ENCODE measurements at regions not wholly inside any gene's neighbourhood (a gene's known extent, or its start where the extent isn't known, plus 50 kb on each side); places are given as distances from the start of the nearest gene placed in this dataset.

DNA sequence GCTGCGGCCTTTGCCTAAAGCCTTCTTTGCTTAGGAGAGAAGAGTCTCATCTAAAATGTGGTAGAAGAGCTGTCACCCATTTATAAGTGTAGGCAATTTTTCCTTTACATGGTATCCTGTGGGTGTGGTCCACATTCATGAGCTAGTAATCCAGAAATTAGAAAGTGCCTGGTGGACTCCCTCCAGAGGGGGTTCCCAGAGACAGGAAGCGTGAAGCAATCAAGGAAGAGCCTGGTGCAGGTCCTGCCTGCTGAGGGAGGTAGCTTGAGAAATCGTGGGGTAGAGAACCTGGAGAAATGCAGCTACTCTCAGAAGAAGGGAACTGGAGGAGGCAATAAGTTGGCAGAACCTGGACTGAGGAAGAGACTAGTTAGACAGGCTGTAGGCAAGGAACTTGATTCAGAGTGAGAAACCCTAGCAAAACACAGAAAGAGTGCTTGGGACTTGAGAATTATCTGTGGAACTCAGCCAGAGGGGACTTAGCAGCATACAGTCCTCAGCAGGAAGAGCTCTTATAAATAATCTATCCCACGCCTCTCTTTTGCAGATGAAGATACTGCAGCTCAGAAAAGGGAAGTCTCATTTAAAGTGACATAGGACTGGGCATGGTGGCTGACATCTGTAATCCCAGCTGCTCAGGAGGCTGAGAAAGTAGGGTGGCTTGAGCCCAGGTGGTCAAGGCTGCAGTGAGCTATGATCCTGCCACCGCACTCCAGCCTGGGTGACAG is 182.4 kb upstream of the CCND2 start:
- DNase-seq = peak; percentile 87

DNA sequence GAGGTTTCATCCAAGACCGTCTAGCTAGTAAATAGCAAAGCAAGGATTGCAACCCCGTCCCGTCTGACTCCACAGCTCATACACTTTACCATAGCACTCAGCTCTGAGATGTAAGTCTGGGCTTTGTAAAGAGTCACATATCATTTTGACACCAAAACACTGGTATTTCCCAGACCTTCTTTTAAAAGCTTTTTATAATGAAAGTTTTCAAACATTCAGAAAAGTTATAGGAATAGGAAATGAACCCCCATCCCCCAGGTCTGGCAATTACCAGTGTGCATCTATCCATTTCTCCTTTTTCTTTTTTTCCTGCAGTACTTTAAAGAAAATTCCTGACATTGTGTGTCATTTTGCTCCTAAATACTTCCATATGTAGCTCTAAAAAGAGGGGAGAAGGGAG is 183.6 kb upstream of the CCND2 start:
- no peak for DNase-seq

DNA sequence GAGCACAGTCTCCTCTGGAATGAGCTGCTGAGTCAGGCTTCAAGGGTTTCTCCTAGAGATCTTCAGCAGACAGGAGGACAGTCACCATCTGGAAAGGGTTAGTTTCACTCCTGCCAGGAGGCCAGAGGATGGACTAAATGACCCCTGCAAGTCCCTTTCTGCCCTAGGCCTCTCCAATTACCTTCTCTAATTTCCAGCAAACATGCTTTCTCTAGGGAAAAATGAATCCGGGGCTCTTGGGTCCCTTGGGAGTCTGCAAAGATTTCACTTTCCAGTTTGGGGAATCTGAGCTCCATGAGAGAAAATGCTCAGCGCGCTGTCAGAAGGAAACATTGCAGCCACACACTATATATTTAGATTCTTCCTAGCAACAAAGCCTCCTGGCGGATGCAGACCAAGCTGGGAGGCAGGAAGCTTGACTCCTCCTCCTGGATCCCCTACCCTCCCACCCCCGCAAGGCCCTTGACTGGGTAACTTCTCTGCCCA is 184.4 kb upstream of the CCND2 start:
- no peak for DNase-seq

DNA sequence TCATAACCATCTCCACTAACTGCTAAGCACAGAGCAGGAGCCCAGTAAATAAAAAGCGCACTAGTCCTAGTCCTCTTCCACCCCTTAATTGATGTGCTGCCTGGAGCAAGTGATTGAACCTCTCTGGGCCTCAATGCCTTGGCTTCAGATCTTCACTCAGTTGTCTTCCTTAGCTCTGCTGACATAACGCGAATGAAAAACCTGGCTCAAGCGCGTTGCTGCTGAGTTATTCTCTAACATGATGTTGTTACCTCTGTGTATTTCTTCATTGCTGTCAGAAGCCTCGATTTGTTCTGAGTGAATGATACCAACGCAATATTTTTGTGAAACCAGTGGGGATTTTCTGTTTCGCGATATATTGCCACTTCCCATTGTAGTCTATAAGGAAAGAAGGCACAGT is 185.1 kb upstream of the CCND2 start:
- no peak for DNase-seq

DNA sequence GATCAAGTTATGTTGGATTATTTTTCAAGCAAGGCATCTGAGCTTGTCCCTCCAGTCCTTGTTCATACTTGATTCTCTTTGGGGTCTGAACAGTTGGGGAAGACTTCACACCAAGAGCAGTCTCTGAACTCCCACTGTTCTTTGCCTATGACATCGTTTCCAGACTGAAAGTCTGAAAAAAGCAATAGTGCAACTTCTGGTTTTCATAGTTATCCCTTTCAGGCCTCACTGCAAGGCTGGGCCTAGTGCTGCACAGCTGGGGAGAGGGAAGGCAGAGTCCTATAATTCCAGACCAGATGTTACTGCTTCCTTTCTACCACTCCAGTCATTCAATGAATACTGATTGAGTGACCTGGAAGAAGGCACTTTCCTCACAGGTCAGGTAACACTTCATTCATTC is 187.1 kb upstream of the CCND2 start:
- no peak for DNase-seq

DNA sequence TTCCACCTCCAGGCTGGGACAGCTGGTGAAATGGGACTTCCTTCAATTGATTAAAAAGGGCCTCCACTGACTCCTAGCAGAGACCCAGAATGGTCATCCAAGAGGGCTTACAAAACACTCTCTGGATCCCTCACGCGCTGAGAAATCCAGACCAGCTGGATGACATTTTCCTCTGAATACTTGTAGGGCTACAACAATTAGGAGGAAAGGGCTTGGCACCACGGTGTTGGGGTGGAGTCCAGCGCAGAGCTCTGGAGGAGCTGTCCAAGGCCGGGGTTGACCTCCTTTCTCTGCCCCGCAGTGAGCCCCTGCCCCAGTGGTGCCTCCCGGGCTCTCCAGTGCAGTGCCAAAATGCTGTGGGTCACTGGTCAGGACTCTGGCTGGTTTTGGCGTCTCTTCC is 189.0 kb upstream of the CCND2 start:
- no peak for DNase-seq

DNA sequence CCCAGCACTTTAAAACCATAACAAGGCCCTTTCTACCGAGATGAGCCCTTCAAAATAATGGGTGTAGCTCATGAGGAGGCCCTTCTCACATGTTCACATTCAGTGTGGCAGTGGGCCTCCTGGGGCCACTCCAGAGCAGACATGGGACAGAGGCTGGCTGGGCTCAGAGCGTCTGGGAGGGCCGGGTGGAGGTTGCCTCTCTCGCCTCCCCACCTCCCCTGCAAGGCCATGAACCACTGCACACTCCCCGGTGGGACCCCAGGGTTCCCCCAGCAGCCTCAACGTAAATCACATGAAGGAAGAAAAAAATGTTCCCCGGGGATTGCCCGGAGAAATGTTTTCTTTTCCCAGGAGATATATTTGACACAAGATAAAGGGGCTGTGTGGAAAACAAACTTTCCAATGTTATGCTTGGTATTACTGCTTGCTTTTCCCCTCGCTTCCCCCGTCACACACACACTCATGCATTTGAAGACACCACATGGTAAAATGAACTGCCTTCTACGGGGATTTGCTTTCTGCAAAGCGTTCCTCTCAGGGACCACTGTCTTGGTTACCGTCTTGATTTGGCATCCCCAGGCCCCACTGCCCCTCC is 190.7 kb upstream of the CCND2 start:
- DNase-seq = no peak

DNA sequence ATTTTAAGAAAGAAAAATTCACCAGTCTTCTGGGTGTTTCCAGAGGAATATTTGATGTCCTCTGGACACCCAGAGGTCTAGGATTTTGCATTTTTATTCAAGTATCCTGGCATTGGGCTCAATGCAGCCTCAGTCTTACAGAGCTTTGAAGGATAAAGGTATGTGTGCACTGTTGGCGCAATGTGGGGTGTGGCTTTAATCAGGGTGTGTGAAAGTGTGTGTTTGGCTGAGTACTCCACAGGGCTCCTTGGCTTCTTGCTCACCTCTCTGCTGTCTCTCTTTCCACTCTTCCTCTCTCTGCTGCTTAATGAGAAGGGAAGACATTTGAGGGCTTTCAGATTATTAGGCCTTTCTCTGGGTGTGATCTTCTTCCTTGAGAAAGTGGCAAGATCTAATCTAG is 193.3 kb upstream of the CCND2 start:
- no peak for DNase-seq

DNA sequence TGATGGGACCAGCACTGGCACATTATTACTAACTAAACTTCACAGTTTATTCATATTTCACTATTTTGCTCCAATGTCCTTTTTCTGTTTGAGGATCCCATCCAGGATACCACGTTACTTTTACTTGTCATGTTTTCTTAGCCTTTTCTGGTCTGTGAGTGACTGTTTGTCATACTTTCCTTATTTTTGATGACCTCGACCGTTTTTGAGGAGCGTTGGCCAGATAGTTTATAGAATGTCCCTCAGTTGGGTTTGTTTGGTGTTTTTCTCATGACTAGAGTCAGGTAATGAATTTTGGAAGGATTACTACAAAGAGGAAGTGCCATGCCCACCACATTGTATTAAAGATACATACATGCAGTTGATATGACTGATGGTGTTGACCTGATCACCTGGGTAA is 199.4 kb upstream of the CCND2 start:
- DNase-seq = no peak

DNA sequence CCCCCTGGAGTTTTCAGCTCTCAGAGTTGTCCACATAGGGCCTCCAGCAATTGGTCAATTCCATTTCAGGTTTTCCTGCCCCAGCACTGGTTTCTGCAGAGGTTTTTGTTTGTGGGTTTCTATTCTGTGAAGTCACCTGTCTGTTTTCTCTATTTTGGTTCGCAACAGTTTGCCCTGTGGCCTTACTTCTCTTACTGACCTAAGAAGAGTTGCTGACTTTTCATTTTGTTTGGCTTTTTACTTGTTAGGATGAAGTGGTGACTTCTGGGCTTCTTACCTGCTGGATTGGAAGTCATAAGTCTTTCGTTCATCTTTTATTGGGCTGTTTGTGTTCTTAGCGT is 196.4 kb upstream of the PARP11 start:
- DNase-seq = no peak

DNA sequence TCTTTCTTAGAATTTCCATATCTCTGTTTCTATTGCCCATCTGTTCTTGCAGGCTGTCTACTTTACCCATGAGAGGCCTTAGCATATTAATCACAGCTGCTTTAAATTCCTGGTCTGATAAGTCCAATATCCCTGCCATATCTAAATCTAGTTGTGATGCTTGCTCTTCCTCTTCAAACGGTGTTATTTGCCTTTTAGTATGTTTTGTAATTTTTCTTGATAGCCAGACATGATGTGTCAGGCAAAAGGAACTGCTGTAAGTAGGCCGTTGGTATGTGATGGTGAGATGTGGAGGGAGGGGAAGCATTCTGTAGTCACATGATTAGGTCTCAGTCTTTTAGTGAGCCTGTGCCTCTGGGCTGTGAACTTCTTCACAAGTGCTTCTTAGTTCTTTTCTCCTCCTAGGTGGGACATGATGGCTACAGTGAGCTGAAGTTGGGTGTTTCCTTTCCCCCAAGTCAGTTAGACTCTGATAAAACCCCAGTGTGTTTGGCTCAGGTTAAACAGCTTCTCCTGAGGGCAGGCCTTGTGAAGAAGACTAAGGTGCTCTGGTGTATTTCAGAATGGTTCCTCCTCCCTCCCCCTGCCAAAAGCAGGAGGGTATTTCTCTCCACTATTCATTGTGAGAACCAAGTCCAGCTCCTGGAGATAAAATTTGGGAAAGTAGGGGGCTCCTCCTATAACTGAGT is 195.9 kb upstream of the PARP11 start:
- peak; percentile 79 for DNase-seq

DNA sequence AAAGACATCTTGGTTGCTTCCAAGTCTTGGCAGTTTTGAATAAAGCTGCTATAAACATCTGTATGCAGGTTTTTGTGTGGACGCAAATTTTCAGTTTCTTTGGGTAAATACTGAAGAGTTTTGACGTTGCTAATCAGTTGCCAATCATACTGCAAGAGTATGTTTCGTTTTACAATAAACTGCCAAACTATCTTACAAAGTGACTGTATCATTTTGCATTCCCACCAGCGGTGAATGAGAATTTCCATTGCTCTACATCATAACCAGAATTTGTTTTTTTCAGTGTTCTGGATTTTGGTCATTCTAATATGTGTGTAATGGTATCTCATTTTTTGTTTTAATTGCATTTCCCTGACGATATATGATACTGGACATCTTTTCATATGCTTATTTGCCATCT is 190.8 kb upstream of the PARP11 start:
- DNase-seq = no peak

DNA sequence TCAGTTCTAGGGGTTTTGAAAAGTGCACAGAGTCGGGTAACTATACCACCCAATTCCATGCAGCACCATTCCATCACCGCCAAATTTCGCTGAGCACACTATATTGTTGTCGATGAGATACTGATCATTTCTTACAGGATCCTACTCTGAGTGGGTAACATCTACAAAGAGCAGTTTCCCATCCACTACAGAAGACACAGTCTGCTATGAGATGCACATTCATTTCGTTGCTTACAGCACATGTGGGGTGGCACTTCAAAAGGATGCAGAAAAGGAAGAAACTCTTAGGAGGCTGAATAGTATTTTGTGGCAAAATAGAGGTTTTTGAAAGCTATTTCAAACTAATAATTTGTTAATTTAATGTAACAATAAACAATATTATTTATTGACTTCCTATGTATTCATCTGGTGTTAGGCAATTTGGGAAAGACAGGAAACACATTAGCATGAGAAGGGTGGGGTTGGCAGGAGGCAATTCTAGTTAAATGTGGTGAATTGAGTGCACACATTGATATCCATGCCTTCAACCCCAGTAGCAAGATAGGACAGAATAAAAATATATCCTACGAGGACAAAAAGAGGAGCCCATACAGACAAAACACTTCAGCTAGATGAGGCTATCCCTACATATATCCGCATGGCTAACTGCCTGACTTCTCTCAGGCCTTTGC is 186.8 kb upstream of the PARP11 start:
- DNase-seq = no peak

DNA sequence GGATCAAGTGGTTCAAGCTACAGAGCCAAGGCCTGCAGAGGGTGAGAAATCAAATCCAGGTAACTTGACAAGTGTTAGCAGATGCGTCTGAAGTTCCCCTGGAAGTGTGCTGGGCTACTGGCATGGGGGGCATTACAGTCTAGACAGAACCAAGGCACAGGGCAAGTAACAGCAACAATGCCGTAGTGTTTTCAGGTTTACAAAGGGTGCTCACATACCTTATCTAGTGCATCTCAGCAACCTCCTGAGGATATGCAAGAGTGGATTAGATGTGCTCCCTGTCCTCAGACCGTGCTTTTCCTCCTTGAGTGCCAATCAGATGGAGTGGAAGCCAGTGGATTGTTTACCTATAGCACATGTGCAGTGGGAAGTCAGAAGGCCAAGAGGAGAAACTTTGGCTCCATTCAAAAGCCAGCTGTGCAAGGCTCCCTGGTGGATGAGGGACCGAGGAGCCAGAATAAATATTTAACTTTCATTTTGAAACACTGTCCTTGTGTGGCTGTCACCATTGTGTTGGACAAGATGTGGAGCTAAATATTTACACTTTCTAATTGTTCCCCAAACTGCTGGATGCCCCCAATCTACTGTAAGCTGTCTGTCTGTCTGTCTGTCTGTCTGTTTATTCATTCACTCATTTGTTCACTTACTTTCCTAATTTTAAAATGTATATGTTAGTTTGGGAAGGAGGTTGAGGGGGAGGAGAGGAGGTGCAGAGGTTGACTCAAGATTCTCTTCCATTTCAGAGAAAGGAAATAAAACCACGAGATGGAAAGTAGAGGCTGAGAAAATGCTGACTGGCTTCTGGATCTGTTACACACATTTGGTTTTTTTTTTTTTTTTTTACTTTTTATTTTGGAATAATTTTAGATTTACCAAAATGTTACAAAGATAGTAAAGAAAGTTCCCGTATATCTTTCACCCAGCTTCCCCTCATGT is 184.0 kb upstream of the PARP11 start:
- DNase-seq = no peak

DNA sequence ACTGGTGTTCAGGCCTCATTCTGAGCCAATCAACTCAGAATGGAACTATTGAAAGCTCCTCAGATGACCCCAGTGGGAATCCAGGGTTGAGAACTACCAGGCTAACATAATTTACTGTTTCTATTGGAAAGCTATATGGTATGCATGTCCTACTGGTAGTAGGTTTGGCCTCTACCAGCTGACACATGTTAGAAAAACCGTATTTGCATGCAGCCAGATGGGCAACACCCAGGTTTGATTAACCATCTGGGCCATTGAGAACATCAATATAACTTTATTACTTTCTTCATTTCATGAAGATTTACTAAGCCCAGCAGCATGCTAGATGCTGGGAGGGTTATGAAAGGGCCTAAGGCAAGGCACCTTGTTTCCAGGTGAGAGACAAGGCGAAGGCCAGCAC is 181.4 kb upstream of the PARP11 start:
- no peak for DNase-seq

DNA sequence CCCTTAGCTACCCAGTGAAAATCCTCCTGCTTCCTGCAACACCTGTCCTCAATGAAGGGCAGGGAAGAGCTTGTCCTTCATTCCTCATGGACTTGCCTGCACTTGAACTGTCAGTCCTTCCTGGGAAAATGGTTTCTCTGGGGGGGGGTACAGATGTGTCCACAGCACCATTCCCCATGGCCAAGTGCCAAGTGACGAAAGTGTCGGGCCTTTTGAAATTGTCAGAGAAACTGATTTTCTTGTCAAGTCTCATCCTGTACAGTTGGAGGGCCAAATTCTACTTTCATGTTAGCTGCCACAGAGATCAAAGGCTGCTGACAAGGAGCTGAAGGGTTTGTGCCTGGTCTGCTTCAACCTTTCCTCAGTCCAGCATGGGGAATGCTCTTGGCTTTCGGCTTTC is 179.5 kb upstream of the PARP11 start:
- no peak for DNase-seq

DNA sequence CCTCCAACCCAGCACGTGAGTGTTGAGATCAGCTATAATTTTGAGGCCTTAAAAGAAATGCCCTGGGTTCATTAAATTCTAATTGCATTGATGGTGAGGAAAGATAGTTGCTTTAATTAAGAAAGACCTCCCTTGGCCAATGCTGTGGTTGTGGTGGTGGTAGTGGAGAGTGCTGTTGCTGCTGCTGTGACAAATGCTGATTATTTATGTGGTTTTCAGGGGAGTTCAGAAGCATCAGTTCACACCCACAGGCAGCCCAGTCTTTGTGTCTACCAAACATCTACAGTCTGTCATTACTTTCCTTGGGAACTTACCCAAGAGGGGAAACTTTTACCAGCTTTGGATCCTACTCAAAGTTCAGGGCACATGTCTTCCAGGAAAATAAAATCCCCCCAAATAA is 178.4 kb upstream of the PARP11 start:
- peak; percentile 86 for DNase-seq

DNA sequence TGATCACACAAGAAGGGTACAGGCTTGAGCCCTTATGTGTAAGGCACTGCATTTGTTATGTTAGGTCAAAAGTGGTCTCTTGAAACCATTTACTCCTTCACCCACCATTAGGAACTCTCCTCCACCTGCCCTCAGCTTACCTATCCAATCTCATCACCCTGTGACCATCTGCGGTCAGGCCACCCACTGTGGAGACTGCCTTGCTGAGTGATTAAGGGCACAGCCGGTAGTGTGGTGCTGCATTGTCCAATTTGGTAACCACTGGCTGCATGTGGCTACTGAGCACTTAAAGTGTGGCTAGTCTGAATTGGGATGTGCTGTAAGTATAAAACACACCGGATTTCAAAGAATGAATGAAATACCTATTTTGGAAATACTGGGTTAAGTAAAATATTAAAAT is 177.1 kb upstream of the PARP11 start:
- no peak for DNase-seq

DNA sequence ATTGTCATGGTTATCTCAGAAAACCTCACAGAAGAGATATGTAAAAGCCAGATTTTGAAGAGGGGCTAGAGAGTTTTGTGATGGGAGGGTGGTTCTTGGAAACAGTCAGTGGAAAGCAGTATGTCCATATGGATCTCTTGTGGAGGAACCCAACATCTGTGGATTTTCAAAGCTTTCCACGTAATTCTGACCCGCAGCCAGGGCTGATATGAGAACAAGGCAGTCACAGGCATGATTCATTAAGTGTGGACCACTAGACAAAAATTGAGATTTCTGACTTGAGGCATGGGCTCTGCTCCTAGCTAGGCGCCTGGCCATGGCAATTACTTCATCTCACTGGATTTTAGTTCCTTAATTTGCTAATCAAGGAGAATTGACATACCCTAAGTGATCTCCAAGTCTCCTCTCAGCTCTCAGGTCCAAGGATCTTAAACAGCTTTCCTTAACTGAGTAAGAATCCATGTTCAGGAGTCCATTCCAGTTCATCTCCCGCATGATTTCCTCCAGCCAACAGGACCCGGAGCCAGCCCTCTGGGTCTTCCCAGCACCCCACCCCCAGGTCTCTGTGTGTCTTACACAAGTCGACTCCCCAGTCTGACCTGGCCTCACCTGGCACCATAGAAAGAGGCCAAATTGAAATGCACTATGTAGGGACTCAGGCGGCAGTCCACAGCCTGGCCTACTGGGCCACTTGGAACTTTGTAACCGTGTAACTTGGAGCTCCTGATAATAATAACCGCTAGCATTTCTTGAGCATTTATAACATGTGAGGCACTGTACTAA is 176.3 kb upstream of the PARP11 start:
- DNase-seq = no peak

DNA sequence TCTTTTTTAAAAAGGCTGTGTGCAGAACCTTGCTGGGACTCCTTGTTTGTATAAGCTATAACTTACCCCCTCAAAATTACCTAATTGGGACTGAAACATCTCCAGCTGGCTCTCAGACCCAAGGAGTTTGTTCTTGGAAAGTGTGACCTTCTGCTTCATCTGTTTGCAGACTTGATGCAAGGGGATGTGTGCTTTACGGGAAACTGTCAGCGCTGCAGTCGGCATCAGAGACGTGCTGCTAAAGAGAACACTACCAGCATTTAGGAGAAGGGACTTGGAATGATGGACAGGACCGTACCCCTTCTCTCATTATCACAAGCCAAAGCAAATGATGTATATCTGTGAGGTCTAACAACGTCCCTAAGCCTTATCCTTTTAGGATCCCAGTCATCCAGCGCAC is 174.2 kb upstream of the PARP11 start:
- DNase-seq = no peak

DNA sequence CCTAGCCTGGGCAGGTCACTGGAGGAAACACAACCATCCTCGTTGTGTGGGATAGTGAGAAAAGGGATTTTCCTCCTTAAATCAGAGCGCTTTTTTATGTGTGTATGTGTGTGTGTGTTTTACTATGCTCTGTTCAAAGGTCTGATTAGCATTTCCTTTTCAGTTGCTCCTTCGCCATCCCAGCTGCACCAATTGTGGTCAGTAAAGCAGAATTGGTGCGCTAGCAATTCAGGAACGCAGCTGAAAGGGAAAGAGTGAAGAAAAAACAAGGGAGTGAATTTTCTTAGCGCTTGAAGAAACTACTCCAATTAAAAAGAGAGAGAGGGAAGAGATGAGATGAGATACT is 173.3 kb upstream of the PARP11 start:
- peak; percentile 15 for DNase-seq
